ENCODE measurements at regions not wholly inside any gene's neighbourhood (a gene's known extent, or its start where the extent isn't known, plus 50 kb on each side); places are given as distances from the start of the nearest gene placed in this dataset.

DNA sequence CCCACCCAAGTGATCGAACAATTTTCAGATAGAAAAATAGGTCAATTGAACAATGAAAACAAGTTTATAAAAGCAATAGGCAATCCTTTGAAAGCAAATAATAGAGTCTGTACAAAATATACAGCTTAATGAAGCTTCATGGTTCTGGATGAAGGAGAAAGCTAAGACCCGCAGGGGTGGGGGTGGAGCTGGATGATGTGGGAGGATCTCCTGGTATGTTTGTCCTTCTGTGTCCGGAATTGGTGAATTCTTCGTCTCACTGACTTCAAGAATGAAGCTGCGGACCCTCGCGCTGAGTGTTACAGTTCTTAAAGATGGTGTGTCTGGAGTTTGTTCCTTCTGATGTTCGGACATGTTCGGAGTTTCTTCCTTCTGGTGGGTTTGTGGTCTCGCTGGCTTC, 149.9 kb downstream of the NXNL2 start:
- no peak overlapping the region for H3K14ac ChIP-seq (replicated peaks; ENCODE audit: low read depth, low read length)
- H3K18ac ChIP-seq (ENCODE audit: low read depth, low read length), result no peak overlapping the region
- H2BK15ac ChIP-seq (ENCODE audit: low read depth, low read length), result no peak overlapping the region
- H4K20me1 ChIP-seq (ENCODE audit: insufficient read depth, low read length), result no peaks in the 10 kb centered on the region
- H3K9me3 ChIP-seq (ENCODE audit: control insufficient read depth, insufficient read depth, low read length), result no peaks in the 10 kb centered on the region
- no peak overlapping the region for H4K8ac ChIP-seq (ENCODE audit: low read depth in 2 of 2, low read length in 2 of 2)
- 0 out of 2 replicates have a peak, but pooled peaks cover 2% of the 10 kb centered on the region for H3K4me1 ChIP-seq (ENCODE audit: control insufficient read depth, insufficient read depth, low read length)
- H3K79me1 ChIP-seq (ENCODE audit: low read depth in 1 of 2, low read length in 2 of 2), result no peaks in the 10 kb centered on the region
- WGBS, 2 experiments (ENCODE audit: extremely low coverage in 2 of 2, insufficient read length in 1 of 2), result 95% methylated on average over 7 of the region's 10 CpGs; no CpG with 5 or more reads in 1 of the 2 experiments
- intact Hi-C loops (cut with micrococcal nuclease), result no loop called here
- no peak for TF ChIP-seq NFE2L2 (IDR thresholded peaks at IDR 0.05; ENCODE audit: low read depth, low read length)
- no peak for TF ChIP-seq CHD1 (IDR thresholded peaks at IDR 0.05; ENCODE audit: low read depth, low read length)
- TF ChIP-seq, protein P1, sequence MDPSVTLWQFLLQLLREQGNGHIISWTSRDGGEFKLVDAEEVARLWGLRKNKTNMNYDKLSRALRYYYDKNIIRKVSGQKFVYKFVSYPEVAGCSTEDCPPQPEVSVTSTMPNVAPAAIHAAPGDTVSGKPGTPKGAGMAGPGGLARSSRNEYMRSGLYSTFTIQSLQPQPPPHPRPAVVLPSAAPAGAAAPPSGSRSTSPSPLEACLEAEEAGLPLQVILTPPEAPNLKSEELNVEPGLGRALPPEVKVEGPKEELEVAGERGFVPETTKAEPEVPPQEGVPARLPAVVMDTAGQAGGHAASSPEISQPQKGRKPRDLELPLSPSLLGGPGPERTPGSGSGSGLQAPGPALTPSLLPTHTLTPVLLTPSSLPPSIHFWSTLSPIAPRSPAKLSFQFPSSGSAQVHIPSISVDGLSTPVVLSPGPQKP (IDR thresholded peaks at IDR 0.05; ENCODE audit: borderline replicate concordance, low read depth, low read length), result no peak
- no peak for TF ChIP-seq MAFK (IDR thresholded peaks at IDR 0.05; ENCODE audit: low read depth, low read length)
- no peak for TF ChIP-seq RFX5 (IDR thresholded peaks at IDR 0.05; ENCODE audit: low read depth, low read length)
- TF ChIP-seq RAD21 (IDR thresholded peaks at IDR 0.05; ENCODE audit: low read length), result no peak
- TF ChIP-seq MAZ (IDR thresholded peaks at IDR 0.05; ENCODE audit: borderline replicate concordance, low read depth, low read length), result no peak
- TF ChIP-seq, protein P2, sequence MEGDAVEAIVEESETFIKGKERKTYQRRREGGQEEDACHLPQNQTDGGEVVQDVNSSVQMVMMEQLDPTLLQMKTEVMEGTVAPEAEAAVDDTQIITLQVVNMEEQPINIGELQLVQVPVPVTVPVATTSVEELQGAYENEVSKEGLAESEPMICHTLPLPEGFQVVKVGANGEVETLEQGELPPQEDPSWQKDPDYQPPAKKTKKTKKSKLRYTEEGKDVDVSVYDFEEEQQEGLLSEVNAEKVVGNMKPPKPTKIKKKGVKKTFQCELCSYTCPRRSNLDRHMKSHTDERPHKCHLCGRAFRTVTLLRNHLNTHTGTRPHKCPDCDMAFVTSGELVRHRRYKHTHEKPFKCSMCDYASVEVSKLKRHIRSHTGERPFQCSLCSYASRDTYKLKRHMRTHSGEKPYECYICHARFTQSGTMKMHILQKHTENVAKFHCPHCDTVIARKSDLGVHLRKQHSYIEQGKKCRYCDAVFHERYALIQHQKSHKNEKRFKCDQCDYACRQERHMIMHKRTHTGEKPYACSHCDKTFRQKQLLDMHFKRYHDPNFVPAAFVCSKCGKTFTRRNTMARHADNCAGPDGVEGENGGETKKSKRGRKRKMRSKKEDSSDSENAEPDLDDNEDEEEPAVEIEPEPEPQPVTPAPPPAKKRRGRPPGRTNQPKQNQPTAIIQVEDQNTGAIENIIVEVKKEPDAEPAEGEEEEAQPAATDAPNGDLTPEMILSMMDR (conservative IDR thresholded peaks at IDR 0.05; ENCODE audit: low read depth, low read length), result no peak
- TF ChIP-seq, protein P3, sequence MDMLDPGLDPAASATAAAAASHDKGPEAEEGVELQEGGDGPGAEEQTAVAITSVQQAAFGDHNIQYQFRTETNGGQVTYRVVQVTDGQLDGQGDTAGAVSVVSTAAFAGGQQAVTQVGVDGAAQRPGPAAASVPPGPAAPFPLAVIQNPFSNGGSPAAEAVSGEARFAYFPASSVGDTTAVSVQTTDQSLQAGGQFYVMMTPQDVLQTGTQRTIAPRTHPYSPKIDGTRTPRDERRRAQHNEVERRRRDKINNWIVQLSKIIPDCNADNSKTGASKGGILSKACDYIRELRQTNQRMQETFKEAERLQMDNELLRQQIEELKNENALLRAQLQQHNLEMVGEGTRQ (IDR thresholded peaks at IDR 0.05; ENCODE audit: low read depth, low read length), result no peak
- no peak for TF ChIP-seq SMC3 (IDR thresholded peaks at IDR 0.05; ENCODE audit: low read depth, low read length)
- TF ChIP-seq CEBPB (IDR thresholded peaks at IDR 0.05; ENCODE audit: low read depth, low read length), result no peak
- TF ChIP-seq RCOR1 (IDR thresholded peaks at IDR 0.05; ENCODE audit: insufficient replicate concordance, low read length), result no peak
- TF ChIP-seq POLR2A (IDR thresholded peaks at IDR 0.05; ENCODE audit: low read depth, low read length), result no peak
- TF ChIP-seq FOS (IDR thresholded peaks at IDR 0.05; ENCODE audit: low read depth, low read length), result no peak
- no peak for TF ChIP-seq BHLHE40 (IDR thresholded peaks at IDR 0.05; ENCODE audit: low read depth, low read length)
- no peak for TF ChIP-seq MXI1 (IDR thresholded peaks at IDR 0.05; ENCODE audit: borderline replicate concordance, low read depth, low read length)
- H2BK120ac ChIP-seq (ENCODE audit: low read depth, low read length), result no peak overlapping the region
- no peaks in the 10 kb centered on the region for H3K36me3 ChIP-seq (ENCODE audit: control insufficient read depth, insufficient read depth, low read length)
- H4K5ac ChIP-seq (ENCODE audit: low read depth, low read length), result no peak overlapping the region
- H2BK5ac ChIP-seq (ENCODE audit: low read depth, low read length, poor library complexity, severe bottlenecking), result no peak overlapping the region
- H3K23ac ChIP-seq (ENCODE audit: low read depth, low read length), result no peak overlapping the region
- ChIA-PET POLR2A (ENCODE audit: unreplicated experiment) (no interaction called here), CTCF (no interaction called here)
- H3K4ac ChIP-seq (ENCODE audit: low read depth, low read length), result no peak overlapping the region
- no peak overlapping the region for H3K27ac ChIP-seq (ENCODE audit: insufficient read depth, low read length)
- no peak for ATAC-seq (ENCODE audit: low read depth)
- H3K4me2 ChIP-seq (ENCODE audit: low read depth, low read length), result no peak overlapping the region
- no peak overlapping the region for H4K91ac ChIP-seq (ENCODE audit: insufficient read depth, low read depth, low read length)
- dilution Hi-C loops (cut with HindIII; ENCODE audit: low sequenced_read_pairs, unreplicated experiment), result no loop called here
- H3K9me1 ChIP-seq (ENCODE audit: insufficient read depth, low read length), result 0 out of 2 replicates have a peak, but pooled peaks cover 4% of the 10 kb centered on the region
- no peak overlapping the region for H3K56ac ChIP-seq (ENCODE audit: extremely low read depth, insufficient read depth, low read length)
- H3K9ac ChIP-seq (ENCODE audit: low read depth, low read length), result no peak overlapping the region
- no peak overlapping the region for H2AK9ac ChIP-seq (replicated peaks; ENCODE audit: low read depth, low read length, poor library complexity)
- no peak overlapping the region for H2AFZ ChIP-seq (replicated peaks; ENCODE audit: low read length, poor library complexity)
- H2BK20ac ChIP-seq (ENCODE audit: low read depth, low read length), result no peak overlapping the region
- in situ Hi-C loops (cut with MboI; ENCODE audit: low sequenced_read_pairs), result no loop called here
- H3K27me3 ChIP-seq (ENCODE audit: control insufficient read depth, insufficient read depth, low read length), result no peaks in the 10 kb centered on the region
- H3K4me3 ChIP-seq (ENCODE audit: insufficient read depth, low read depth, low read length), result no peak overlapping the region
- H2AK5ac ChIP-seq (ENCODE audit: low read depth, low read length), result no peak overlapping the region
- BruUV-seq (replicated peaks), result no TSS peak
- DNase-seq, result no peak

Data from IMR-90 (cell line).